ENCODE measurements at regions not wholly inside any gene's neighbourhood (a gene's known extent, or its start where the extent isn't known, plus 50 kb on each side); places are given as distances from the start of the nearest gene placed in this dataset.
A peak's percentile ranks its signal among the peaks of the same experiment; 100 is the strongest.
"Not testable (repeated sequence)": the region's sequence is repeated elsewhere in the genome, so short reads cannot be mapped to it uniquely, and the experiment has no call there.

DNA sequence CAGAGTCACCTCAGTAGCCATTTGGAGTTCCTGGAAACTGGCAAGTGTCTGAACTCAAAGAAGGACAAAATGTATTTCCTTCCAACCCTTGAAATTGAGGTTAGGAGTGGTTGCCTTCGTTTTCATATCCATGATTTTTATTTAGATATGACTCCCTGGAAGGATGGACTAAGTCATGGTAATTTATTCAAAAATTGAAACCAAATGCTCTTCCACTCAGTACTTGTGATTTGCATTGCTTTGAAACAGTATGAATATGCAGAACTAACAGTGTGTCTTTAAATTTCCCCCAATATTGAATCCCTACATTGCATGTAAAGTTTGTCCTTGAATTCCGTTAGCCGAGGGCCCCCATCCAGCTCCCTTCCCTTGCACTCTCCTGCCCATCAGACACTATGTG lies 112.1 kb upstream of the DNAH14 start:
- no peak for DNase-seq (ENCODE audit: low read depth)
- H3K4me3 ChIP-seq (ENCODE audit: low read depth, low read length) = no peak overlapping the region
- TF ChIP-seq, protein P1, sequence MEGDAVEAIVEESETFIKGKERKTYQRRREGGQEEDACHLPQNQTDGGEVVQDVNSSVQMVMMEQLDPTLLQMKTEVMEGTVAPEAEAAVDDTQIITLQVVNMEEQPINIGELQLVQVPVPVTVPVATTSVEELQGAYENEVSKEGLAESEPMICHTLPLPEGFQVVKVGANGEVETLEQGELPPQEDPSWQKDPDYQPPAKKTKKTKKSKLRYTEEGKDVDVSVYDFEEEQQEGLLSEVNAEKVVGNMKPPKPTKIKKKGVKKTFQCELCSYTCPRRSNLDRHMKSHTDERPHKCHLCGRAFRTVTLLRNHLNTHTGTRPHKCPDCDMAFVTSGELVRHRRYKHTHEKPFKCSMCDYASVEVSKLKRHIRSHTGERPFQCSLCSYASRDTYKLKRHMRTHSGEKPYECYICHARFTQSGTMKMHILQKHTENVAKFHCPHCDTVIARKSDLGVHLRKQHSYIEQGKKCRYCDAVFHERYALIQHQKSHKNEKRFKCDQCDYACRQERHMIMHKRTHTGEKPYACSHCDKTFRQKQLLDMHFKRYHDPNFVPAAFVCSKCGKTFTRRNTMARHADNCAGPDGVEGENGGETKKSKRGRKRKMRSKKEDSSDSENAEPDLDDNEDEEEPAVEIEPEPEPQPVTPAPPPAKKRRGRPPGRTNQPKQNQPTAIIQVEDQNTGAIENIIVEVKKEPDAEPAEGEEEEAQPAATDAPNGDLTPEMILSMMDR (IDR thresholded peaks at IDR 0.05; ENCODE audit: insufficient read depth, low read depth, low read length) = no peak

DNA sequence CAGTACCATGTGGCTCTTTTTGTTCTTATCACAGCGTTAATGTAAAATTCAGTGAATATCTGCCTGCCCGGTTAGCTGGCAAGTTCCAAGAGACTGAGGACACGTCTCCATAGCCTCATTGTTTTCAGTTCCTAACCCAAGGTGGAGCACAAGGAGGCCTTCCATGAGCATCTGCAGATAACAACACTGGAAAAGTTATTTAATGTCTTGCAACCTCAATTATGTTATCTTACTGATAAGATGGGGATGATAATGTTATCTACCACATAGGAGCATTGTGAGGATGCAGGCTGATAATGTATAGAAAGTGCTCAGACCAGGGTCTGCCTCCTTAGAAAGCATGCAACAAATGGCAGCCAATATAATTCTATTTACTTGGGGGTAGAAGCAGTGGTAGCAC lies 109.6 kb upstream of the DNAH14 start:
- no peak overlapping the region for H3K4me3 ChIP-seq (ENCODE audit: low read depth, low read length)
- no peak for DNase-seq (ENCODE audit: low read depth)
- TF ChIP-seq, protein P1 (IDR thresholded peaks at IDR 0.05; ENCODE audit: insufficient read depth, low read depth, low read length) = no peak

DNA sequence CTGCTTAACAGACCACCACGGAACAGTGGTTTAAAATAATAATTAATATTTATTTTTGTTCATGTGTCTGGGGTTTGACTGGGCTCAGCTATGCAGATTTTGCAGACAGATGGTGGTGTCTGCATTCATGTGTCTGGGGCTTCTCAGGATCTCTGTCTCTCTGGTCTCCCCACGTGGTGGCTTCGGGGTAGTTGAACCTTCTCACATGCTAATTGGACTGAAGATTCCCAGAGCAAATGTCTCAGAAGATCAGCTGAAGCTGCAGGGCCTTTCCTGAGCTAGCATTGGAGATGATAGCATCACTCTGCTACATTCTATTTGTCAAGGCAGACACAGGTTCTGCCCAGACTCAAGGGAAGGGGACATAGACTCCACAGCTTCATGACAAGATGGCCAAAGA lies 109.1 kb upstream of the DNAH14 start:
- H3K4me3 ChIP-seq (ENCODE audit: low read depth, low read length) = no peak overlapping the region
- DNase-seq (ENCODE audit: low read depth) = no peak
- TF ChIP-seq, protein P1 (IDR thresholded peaks at IDR 0.05; ENCODE audit: insufficient read depth, low read depth, low read length) = no peak

DNA sequence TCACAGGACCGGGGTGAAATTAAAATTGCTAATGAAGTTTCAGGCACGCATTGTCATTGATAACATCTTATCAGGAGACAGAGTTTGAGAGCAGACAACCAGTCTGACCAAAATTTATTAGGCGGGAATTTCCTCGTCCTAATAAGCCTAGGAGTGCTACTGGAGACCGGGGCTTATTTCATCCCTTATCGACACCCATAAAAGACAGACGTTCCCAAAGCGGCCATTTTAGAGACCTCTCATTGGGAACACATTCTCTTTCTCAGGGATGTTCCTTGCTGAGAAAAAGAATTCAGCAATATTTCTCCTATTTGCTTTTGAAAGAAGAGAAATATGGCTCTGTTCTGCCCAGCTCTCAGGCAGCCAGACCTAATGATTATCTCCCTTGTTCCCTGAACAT lies 107.7 kb upstream of the DNAH14 start:
- not testable (repeated sequence) for H3K4me3 ChIP-seq (ENCODE audit: low read depth, low read length); DNase-seq (ENCODE audit: low read depth)

DNA sequence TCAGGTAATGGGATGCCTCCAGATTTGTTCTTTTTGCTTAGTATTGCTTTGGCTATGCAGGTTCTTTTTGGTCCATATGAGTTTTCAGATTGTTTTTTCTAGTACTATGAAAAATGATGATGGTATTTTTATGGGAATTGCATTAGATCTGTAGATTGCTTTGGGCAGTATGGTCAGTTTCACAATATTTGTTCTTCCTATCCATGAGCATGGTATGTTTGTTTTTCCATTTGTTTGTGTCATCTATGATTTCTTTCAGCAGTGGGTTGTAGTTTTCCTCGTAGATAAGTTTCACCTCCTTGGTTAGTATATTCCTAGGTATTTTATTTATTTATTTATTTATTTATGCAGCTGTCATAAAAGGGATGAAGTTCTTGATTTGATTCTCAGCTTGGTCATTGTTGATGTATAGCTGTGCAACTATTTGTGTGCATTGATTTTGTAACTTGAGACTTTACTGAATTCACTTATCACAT lies 103.9 kb upstream of the DNAH14 start:
- no peak overlapping the region for H3K4me3 ChIP-seq (ENCODE audit: low read depth, low read length)
- TF ChIP-seq, protein P1 (IDR thresholded peaks at IDR 0.05; ENCODE audit: insufficient read depth, low read depth, low read length) = no peak
- DNase-seq (ENCODE audit: low read depth) = no peak

DNA sequence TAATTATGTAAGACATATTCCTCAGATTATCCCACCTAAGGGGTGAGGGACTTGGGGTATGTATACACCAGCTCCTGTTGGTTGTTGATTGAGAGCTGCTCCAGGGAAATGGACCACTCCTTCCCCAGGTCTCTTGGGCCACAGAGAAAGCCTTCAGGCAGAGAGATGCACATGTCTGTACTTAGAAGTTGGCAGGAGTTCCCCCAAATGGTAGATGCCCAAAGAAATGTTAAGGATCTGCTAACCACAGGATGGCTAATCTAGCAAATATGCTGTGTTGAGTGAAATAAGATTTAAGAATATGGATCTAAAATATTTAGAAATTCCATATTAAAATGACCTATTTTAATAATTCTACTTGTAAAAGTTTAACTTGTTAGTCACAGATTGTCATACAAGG lies 100.8 kb upstream of the DNAH14 start:
- peak; percentile 2 for DNase-seq (ENCODE audit: low read depth)
- TF ChIP-seq, protein P1 (IDR thresholded peaks at IDR 0.05; ENCODE audit: insufficient read depth, low read depth, low read length) = no peak
- H3K4me3 ChIP-seq (ENCODE audit: low read depth, low read length) = no peak overlapping the region

DNA sequence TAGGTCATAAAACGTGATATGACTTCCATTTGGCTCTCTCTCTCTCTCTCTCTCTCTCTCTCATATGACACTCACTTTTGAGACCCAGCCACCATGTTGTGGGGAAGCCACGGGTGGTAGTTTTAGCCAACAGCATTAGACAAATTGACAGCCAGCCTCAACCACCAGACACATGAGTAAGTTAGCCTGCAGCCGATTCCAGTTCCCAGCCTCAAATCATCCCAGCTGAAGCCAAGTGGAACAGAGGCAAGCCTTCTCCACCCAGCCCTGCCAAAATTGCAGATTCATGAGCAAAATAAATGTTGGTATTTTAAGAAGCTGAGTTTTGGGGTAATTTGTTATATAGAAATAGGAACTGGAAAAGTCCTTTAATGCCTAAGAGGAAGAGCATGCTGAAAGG lies 98.0 kb upstream of the DNAH14 start:
- TF ChIP-seq, protein P1 (IDR thresholded peaks at IDR 0.05; ENCODE audit: insufficient read depth, low read depth, low read length) = no peak
- H3K4me3 ChIP-seq (ENCODE audit: low read depth, low read length) = no peak overlapping the region
- no peak for DNase-seq (ENCODE audit: low read depth)

DNA sequence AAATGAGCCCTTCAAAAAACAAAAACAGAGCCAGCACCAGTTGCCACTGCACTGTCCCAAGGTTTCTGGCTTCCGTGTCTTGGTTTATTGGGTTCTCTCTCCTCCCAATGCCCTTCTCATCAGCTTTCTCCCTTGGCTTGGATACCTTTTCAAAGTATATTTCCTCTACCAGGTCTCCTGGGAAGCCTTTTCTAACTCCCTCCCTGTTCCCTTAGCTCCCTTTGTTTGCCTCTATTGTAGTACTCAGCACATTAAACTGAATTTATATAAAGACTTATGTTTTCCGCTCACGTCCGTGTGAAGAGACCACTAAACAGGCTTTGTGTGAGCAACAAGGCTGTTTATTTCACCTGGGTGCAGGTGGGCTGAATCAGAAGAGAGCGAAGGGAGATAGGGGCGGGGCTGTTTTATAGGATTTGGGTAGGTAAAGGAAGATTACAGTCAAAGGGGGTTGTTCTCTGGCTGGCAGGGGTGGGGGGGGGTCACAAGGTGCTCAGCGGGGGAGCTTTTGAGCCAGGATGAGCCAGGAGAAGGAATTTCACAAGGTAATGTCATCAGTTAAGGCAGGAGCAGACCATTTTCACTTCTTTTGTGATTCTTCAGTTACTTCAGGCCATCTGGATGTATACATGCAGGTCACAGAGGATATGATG lies 89.7 kb upstream of the DNAH14 start:
- H3K4me3 ChIP-seq (ENCODE audit: low read depth, low read length); DNase-seq (ENCODE audit: low read depth): not testable (repeated sequence)

DNA sequence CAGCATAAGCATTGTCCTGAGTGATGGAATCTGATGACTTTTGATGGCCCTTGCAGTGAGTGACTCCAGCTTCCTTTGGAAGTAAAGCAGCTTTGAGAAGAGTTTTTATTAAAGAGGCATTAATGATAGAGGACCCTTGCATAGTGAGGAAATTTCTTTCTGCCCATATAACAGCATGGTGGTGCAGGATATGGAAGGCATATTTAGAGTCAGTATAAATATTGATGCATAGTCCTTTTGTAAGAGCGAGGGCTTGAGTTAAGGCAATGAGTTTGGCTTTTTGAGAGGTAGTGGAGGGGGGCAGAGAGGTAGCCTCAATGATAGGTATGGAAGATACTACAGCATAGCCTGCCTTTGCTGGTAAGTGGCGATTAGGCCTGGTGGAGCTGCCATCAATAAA lies 87.7 kb upstream of the DNAH14 start:
- not testable (repeated sequence) for DNase-seq (ENCODE audit: low read depth)

More for the DNA sequence above, 87.7 kb upstream of the DNAH14 start:
- not testable (repeated sequence) for H3K4me3 ChIP-seq (ENCODE audit: low read depth, low read length)

Measured in fibroblast of villous mesenchyme (primary cell).